T-cell (primary cell): ENCODE measurements at regions not wholly inside any gene's neighbourhood (a gene's known extent, or its start where the extent isn't known, plus 50 kb on each side); places are given as distances from the start of the nearest gene placed in this dataset.

Source experiments
- ATAC-seq, 4 experiments: fragments of 200-7000 bp in 3 of 4; fragments of 150-1000 bp in 1 of 4; cut with Tn5 transposase; replicated peaks in 1 of 4; 1 replicate in 3 of 4; 2 replicates in 1 of 4; pipeline ENCODE4 v1.10.0; 2021; ENCODE audit warnings: moderate library complexity in 3 of 4, mild to moderate bottlenecking in 2 of 4, moderate number of reproducible peaks in 1 of 4
- CTCF ChIA-PET, 2 donors: fragments of 300-600 bp; sonication (Branson Sonifier 250); formaldehyde crosslinking; loops; one replicate each; lab custom pipeline; 2022; ENCODE audit warnings: antibody characterized with exemption in 2 of 2; lab: Charles Lee
- POLR2A ChIA-PET, 2 donors: fragments of 300-600 bp; sonication (Branson Sonifier 250); formaldehyde crosslinking; loops; one replicate each; lab custom pipeline; 2022; ENCODE audit warnings: antibody characterized with exemption in 2 of 2; lab: Charles Lee
- DNase-seq, 35 experiments: peaks; one replicate each; pipeline versions ENCODE4 v3.0.0 to v3.0.0-alpha.2; 2013 to 2023
- H3K27ac ChIP-seq: one replicate; pipeline ENCODE4 v1.5.1; 2013; ENCODE audit warnings: low read length
- H3K27me3 ChIP-seq, 2 experiments: replicated peaks in 1 of 2; 1 replicate in 1 of 2; 2 replicates in 1 of 2; pipeline versions ENCODE4 v1.6.1 to v1.7.0; 2013; ENCODE audit warnings: low read length in 1 of 2, mixed read lengths in 1 of 2; ENCODE audit not compliant: control insufficient read depth in 2 of 2, insufficient read depth in 2 of 2; ENCODE audit errors: extremely low read depth in 1 of 2
- H3K36me3 ChIP-seq, 2 donors: 1 replicate in 1 of 2; 2 replicates in 1 of 2; pipeline versions ENCODE4 v1.6.1 to v1.7.0; 2013; ENCODE audit warnings: low read length in 1 of 2; ENCODE audit not compliant: control insufficient read depth in 2 of 2, insufficient read depth in 1 of 2; ENCODE audit errors: extremely low read depth in 1 of 2
- H3K4me1 ChIP-seq, 2 experiments: 1 replicate in 1 of 2; 2 replicates in 1 of 2; pipeline versions ENCODE4 v1.6.1 to v1.7.0; 2013; ENCODE audit warnings: low read length in 2 of 2, mixed read lengths in 1 of 2; ENCODE audit not compliant: insufficient read depth in 2 of 2, control insufficient read depth in 1 of 2; ENCODE audit errors: extremely low read depth in 1 of 2
- H3K4me3 ChIP-seq, 2 donors: 1 replicate in 1 of 2; 2 replicates in 1 of 2; pipeline versions ENCODE4 v1.5.1 to v1.7.0; 2013; ENCODE audit warnings: mild to moderate bottlenecking in 2 of 2, low read length in 1 of 2, moderate library complexity in 1 of 2; ENCODE audit not compliant: control insufficient read depth in 1 of 2; ENCODE audit errors: extremely low read depth in 1 of 2
- H3K9me3 ChIP-seq: 2 replicates; pipeline ENCODE4 v1.7.0; 2013
- H3K27ac Mint-ChIP-seq, 2 donors: one replicate each; pipeline ENCODE4 v1.8.0; 2020 to 2021; ENCODE audit warnings: mild to moderate bottlenecking in 2 of 2, mixed read lengths in 2 of 2
- H3K27me3 Mint-ChIP-seq, 2 donors: one replicate each; pipeline ENCODE4 v1.8.0; 2021 to 2022; ENCODE audit warnings: mixed read lengths in 2 of 2
- H3K36me3 Mint-ChIP-seq: one replicate; pipeline ENCODE4 v1.8.0; 2021; ENCODE audit warnings: mixed read lengths
- H3K4me1 Mint-ChIP-seq, 3 donors: one replicate each; pipeline ENCODE4 v1.8.0; 2020 to 2022; ENCODE audit warnings: mixed read lengths in 3 of 3, mild to moderate bottlenecking in 1 of 3
- H3K4me3 Mint-ChIP-seq, 3 donors: one replicate each; pipeline ENCODE4 v1.8.0; 2020 to 2022; ENCODE audit warnings: mild to moderate bottlenecking in 3 of 3, mixed read lengths in 3 of 3, moderate library complexity in 3 of 3
- H3K9me3 Mint-ChIP-seq, 3 donors: one replicate each; pipeline ENCODE4 v1.8.0; 2020 to 2022; ENCODE audit warnings: mixed read lengths in 3 of 3
- WGBS: methylation state at CpG from one replicate; pipeline ENCODE4 v1.1.5; 2013; ENCODE audit warnings: missing lambda C conversion rate; ENCODE audit not compliant: insufficient coverage; 5-methylcytosine and 5-hydroxymethylcytosine counted together

DNA sequence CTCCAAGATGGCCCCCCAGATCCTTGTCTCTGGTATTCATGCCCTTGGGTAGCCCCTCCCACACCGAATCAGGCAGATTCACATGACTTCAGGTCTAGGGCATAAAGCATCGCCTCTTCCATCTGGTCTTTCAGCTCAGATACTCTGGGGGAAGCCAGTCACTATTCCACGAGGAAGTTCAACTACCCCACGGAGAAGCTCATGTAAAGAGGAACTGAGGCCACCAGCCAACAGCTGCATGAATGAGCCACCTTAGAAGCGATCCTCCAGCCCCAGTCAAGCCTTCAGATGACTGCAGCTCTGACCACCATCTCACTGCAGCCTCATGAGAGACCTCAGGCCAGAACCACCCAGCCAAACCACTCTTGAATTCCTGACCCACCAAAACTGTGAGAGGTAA is 54.1 kb downstream of the SOCS3 start:
- Mint-ChIP-seq H3K27ac (no peak overlapping the region), H3K27me3 (no peaks in the 10 kb centered on the region), H3K36me3 (no peaks in the 10 kb centered on the region), H3K9me3 (peaks cover 0 to 6% (median 0%) of the 10 kb centered on the region in 3 donors), H3K4me3 (no peak overlapping the region), H3K4me1 (peaks cover 6 to 12% (median 7%) of the 10 kb centered on the region in 3 donors)
- WGBS = 88% methylated on average over 4 of the region's 5 CpGs
- Histone ChIP-seq H3K4me3 (no peak overlapping the region), H3K4me1 (peaks cover 0 to 8% of the 10 kb centered on the region in 2 experiments), H3K9me3 (no peaks in the 10 kb centered on the region), H3K27ac (no peak overlapping the region), H3K36me3 (no peaks in the 10 kb centered on the region), H3K27me3 (peaks cover 0 to 8% of the 10 kb centered on the region in 2 experiments)
- no peak for ATAC-seq
- no peak for DNase-seq
- ChIA-PET CTCF (no interaction called here), POLR2A (interaction anchor here in 1 of 2 donors (0.6 kb wide), 1 partner anchor 39 kb away, joined by 4 read pairs; no protein-coding TSS in a partner anchor)

DNA sequence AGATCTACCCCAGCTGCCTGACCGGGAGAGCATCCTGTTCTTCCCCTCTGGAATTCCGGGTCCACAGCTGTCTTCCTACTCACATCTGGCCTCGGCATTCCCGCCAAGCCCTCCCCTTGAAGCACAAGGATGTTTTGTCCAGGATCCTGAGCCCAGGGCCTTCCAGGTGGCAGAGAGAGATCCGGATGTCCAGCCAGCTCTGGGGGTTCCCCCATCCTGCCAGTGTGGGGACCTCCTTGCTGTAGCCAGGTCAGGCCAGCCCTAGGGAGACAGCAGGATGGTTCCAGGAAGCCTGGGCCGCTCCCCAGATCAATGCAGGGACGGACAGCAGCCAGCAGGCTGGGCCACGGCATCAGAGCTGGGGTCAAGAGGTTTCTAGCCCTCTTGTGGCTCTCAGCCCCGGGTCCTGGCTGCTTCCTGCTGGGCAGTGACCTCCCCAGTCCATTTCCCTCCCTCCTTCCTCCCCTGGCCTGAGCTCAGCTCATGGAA is 55.3 kb downstream of the SOCS3 start:
- Histone ChIP-seq H3K4me3 (no peak overlapping the region), H3K27me3 (peaks cover 0 to 8% of the 10 kb centered on the region in 2 experiments), H3K4me1 (peaks cover 0 to 12% of the 10 kb centered on the region in 2 experiments), H3K36me3 (no peaks in the 10 kb centered on the region), H3K27ac (no peak overlapping the region), H3K9me3 (no peaks in the 10 kb centered on the region)
- no peak overlapping the region for H3K27ac Mint-ChIP-seq
- no peak for ATAC-seq
- DNase-seq = no peak
- no peaks in the 10 kb centered on the region for H3K27me3 Mint-ChIP-seq
- H3K36me3 Mint-ChIP-seq = no peaks in the 10 kb centered on the region
- H3K9me3 Mint-ChIP-seq = peaks cover 0 to 6% (median 0%) of the 10 kb centered on the region in 3 donors
- WGBS = 87% methylated on average over 8 of the region's 9 CpGs
- CTCF ChIA-PET = no interaction called here
- H3K4me1 Mint-ChIP-seq = peaks cover 8 to 15% (median 9%) of the 10 kb centered on the region in 3 donors
- H3K4me3 Mint-ChIP-seq = no peak overlapping the region
- POLR2A ChIA-PET = no interaction called here

DNA sequence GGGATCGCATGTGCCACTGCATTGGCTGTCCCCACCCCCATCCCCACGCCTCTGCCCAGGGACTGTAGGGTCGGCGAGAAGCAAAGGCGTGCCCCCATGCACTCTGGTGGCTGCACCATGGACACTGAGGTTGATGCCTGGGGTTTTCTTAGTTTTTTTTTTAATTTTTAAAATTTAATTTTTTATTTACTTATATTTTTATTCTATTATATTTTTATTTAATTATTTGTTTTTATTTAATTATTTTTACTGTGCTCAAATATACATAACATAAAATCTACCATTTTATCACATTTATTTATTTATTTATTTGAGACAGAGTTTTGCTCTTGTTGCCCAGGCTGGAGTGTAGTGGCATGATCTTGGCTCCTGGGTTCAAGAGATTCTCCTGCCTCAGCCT is 57.4 kb downstream of the SOCS3 start:
- Histone ChIP-seq H3K4me1 (peaks cover 0 to 12% of the 10 kb centered on the region in 2 experiments), H3K27me3 (peaks cover 0 to 5% of the 10 kb centered on the region in 2 experiments), H3K27ac (no peak overlapping the region), H3K36me3 (no peaks in the 10 kb centered on the region), H3K9me3 (no peaks in the 10 kb centered on the region), H3K4me3 (no peak overlapping the region)
- POLR2A ChIA-PET = interaction anchor here in 1 of 2 donors (0.7 kb wide), 1 partner anchor 42 kb away, joined by 4 read pairs; no protein-coding TSS in a partner anchor
- Mint-ChIP-seq H3K4me3 (no peak overlapping the region), H3K4me1 (peaks cover 8 to 15% (median 9%) of the 10 kb centered on the region in 3 donors), H3K36me3 (no peaks in the 10 kb centered on the region), H3K27ac (no peak overlapping the region), H3K27me3 (no peaks in the 10 kb centered on the region), H3K9me3 (peaks cover 0 to 6% (median 0%) of the 10 kb centered on the region in 3 donors)
- CTCF ChIA-PET = interaction anchor here in 1 of 2 donors (0.6 kb wide), 1 partner anchor 80 kb away, joined by 6 read pairs; no protein-coding TSS in a partner anchor
- DNase-seq (no peak), ATAC-seq (no peak)
- WGBS = 91% methylated on average over 2 of the region's 5 CpGs

DNA sequence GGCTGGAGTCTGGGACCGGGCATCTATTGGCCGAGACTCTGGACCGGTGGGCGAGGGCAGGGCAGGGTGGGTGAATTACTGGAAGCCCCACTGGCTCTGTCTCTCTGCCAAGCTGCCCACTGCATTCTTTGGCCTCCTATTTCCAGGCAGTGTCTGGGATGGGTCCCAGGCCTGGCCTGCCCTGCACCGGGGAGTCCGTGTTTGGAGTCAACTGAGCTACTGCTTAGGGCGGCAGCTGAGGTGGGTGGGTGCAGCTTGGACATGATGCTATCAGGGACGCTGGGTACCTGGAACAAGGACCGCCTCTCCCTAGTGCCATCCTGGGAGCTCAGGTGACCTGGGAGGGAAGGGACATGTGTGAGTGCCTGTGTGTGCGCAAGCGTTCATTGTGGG is 58.1 kb downstream of the SOCS3 start:
- POLR2A ChIA-PET = no interaction called here
- WGBS = 87% methylated on average over 11 of the region's 11 CpGs
- H3K4me3 Mint-ChIP-seq = no peak overlapping the region

DNA sequence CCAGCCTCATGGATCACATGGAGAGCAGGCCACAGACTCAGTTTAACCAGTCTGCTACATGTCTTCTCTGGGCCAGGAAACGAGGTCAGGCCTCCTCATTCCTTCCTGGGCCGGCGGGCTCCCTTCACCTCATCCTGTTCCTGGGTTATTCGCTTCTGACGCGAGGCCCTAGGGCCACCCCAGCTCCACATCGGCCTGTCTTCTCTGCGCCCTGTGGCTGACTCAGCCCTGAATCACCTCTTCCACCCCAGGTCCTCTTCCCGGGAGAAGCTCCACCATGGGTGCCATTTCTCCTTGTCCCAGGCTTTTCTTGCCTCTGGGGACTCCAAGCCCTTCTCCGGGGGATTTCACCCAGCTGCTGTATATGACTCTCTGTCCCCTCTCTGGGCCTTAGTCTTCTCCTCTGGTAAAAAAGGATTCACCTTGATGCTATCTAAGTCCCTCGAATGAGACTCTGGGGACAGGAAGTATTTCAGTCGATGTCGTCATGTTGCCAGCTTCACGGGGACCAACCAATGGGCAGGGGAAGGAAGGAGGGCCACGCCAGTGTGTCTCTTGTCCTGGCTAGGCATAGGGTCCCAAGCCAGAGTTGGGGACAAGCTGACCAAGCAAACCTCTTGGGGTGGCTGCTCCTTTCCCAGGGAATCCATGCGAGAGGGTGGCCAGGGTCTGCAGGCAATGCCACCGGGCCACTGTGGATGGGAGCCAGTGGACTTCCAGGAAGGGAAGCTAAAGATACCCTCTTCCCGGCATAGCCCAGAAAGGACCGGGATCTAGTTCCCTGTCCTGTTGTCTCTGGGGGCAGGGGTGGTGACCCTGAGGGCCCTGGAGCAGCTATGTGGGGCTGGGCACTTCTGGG is 58.7 kb downstream of the SOCS3 start:
- 76% methylated on average over 18 of the region's 19 CpGs for WGBS
- H3K36me3 Mint-ChIP-seq = no peaks in the 10 kb centered on the region
- H3K4me3 Mint-ChIP-seq = peak overlapping the region in 1 of 3 donors; percentile 49
- Histone ChIP-seq H3K9me3 (no peaks in the 10 kb centered on the region), H3K27ac (no peak overlapping the region), H3K36me3 (no peaks in the 10 kb centered on the region), H3K27me3 (peaks cover 0 to 5% of the 10 kb centered on the region in 2 experiments), H3K4me3 (no peak overlapping the region), H3K4me1 (peaks cover 0 to 12% of the 10 kb centered on the region in 2 experiments)
- H3K27me3 Mint-ChIP-seq = no peaks in the 10 kb centered on the region
- peak in 1 of 4 experiments; percentile 40 for ATAC-seq
- no peak for DNase-seq
- POLR2A ChIA-PET = no interaction called here
- CTCF ChIA-PET = no interaction called here
- no peaks in the 10 kb centered on the region for H3K9me3 Mint-ChIP-seq
- peak overlapping the region; percentile 28 to 69 for H3K27ac Mint-ChIP-seq
- H3K4me1 Mint-ChIP-seq = peaks cover 8 to 15% (median 9%) of the 10 kb centered on the region in 3 donors

More for the DNA sequence above, 58.1 kb downstream of the SOCS3 start:
- ATAC-seq (no peak), DNase-seq (no peak)
- H3K27me3 ChIP-seq = peaks cover 0 to 5% of the 10 kb centered on the region in 2 experiments
- H3K4me1 ChIP-seq = peaks cover 0 to 12% of the 10 kb centered on the region in 2 experiments
- no peak overlapping the region for H3K4me3 ChIP-seq
- H3K27ac ChIP-seq = no peak overlapping the region
- Mint-ChIP-seq H3K27me3 (no peaks in the 10 kb centered on the region), H3K27ac (no peak overlapping the region), H3K4me1 (peaks cover 8 to 15% (median 9%) of the 10 kb centered on the region in 3 donors), H3K9me3 (peaks cover 0 to 1% (median 0%) of the 10 kb centered on the region in 3 donors), H3K36me3 (no peaks in the 10 kb centered on the region)
- no peaks in the 10 kb centered on the region for H3K9me3 ChIP-seq
- CTCF ChIA-PET = interaction anchor here in 1 of 2 donors (0.6 kb wide), 1 partner anchor 81 kb away, joined by 6 read pairs; no protein-coding TSS in a partner anchor
- no peaks in the 10 kb centered on the region for H3K36me3 ChIP-seq

DNA sequence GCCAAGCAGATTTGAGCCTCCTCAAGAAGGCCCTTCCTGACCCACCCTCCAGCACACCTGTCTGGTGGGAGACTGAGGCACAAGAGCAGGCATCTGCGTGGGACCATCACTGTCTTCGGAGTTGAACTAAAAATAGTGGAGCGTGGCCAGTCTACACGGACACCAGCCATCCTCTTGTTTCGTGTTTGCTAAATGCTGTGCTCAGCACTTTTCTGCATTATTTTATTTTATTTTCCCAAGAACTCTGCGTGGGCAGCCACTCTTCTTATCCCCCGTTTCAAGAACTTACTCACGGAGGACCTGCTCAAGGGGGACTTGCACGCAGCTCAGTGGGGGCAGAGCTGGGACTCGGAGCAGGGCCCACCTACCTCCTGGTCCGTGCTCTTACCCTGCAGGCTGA is 60.8 kb downstream of the SOCS3 start:
- peaks cover 0 to 5% of the 10 kb centered on the region in 2 experiments for H3K27me3 ChIP-seq
- ATAC-seq (no peak), DNase-seq (no peak)
- POLR2A ChIA-PET = interaction anchor here in 1 of 2 donors (0.6 kb wide), 1 partner anchor 248 kb away, joined by 3 read pairs; no protein-coding TSS in a partner anchor
- no peaks in the 10 kb centered on the region for H3K27me3 Mint-ChIP-seq
- H3K9me3 ChIP-seq = no peaks in the 10 kb centered on the region
- H3K36me3 ChIP-seq = no peaks in the 10 kb centered on the region
- 88% methylated on average over 8 of the region's 11 CpGs for WGBS
- H3K36me3 Mint-ChIP-seq = no peaks in the 10 kb centered on the region
- no peaks in the 10 kb centered on the region for H3K9me3 Mint-ChIP-seq
- CTCF ChIA-PET = no interaction called here
- H3K27ac ChIP-seq = no peak overlapping the region
- H3K4me1 ChIP-seq = peaks cover 0 to 12% of the 10 kb centered on the region in 2 experiments
- no peak overlapping the region for H3K4me3 Mint-ChIP-seq
- no peak overlapping the region for H3K4me3 ChIP-seq
- no peak overlapping the region for H3K27ac Mint-ChIP-seq
- peaks cover 8 to 9% (median 9%) of the 10 kb centered on the region in 3 donors for H3K4me1 Mint-ChIP-seq
